ENCODE measurements at regions not wholly inside any gene's neighbourhood (a gene's known extent, or its start where the extent isn't known, plus 50 kb on each side); places are given as distances from the start of the nearest gene placed in this dataset.

GRCh38 chr12:111074965-111075364, 154.6 kb upstream of the MYL2 start:
- no peak overlapping the region for H3K4me3 ChIP-seq (ENCODE audit: low read depth, low read length)
- no peak for DNase-seq (ENCODE audit: low read depth)
- TF ChIP-seq, protein P1, sequence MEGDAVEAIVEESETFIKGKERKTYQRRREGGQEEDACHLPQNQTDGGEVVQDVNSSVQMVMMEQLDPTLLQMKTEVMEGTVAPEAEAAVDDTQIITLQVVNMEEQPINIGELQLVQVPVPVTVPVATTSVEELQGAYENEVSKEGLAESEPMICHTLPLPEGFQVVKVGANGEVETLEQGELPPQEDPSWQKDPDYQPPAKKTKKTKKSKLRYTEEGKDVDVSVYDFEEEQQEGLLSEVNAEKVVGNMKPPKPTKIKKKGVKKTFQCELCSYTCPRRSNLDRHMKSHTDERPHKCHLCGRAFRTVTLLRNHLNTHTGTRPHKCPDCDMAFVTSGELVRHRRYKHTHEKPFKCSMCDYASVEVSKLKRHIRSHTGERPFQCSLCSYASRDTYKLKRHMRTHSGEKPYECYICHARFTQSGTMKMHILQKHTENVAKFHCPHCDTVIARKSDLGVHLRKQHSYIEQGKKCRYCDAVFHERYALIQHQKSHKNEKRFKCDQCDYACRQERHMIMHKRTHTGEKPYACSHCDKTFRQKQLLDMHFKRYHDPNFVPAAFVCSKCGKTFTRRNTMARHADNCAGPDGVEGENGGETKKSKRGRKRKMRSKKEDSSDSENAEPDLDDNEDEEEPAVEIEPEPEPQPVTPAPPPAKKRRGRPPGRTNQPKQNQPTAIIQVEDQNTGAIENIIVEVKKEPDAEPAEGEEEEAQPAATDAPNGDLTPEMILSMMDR (IDR thresholded peaks at IDR 0.05; ENCODE audit: insufficient read depth, low read depth, low read length), result no peak

GRCh38 chr12:111074559-111074958, 154.2 kb upstream of the MYL2 start:
- TF ChIP-seq, protein P1 (IDR thresholded peaks at IDR 0.05; ENCODE audit: insufficient read depth, low read depth, low read length), result no peak
- no peak for DNase-seq (ENCODE audit: low read depth)
- H3K4me3 ChIP-seq (ENCODE audit: low read depth, low read length), result no peak overlapping the region

GRCh38 chr12:111073370-111073769, 153.0 kb upstream of the MYL2 start:
- TF ChIP-seq, protein P1 (IDR thresholded peaks at IDR 0.05; ENCODE audit: insufficient read depth, low read depth, low read length), result no peak
- H3K4me3 ChIP-seq (ENCODE audit: low read depth, low read length), result no peak overlapping the region
- no peak for DNase-seq (ENCODE audit: low read depth)

DNA sequence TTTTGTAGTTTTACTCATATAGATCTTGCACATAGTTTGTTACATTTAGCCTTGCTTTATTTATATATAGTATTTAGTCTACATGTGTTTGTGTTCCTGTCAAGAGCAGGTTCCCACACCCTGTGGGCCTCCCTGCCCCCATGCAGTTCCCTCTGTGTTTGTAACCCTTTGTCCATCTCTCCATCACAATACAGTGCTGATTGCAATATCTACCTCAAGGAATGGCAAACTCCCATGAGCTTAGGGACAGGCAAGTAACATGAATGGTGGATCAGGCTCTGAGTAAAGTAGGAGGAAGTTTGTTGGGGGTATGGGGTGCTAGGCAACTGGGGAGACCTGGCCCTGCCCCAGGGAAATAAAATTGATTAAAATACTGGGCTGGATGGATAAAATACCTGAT, 151.9 kb upstream of the MYL2 start:
- no peak overlapping the region for H3K4me3 ChIP-seq (ENCODE audit: low read depth, low read length)
- TF ChIP-seq, protein P1 (IDR thresholded peaks at IDR 0.05; ENCODE audit: insufficient read depth, low read depth, low read length), result no peak
- no peak for DNase-seq (ENCODE audit: low read depth)

GRCh38 chr12:111069886-111070285, 149.5 kb upstream of the MYL2 start:
- no peak overlapping the region for H3K4me3 ChIP-seq (ENCODE audit: low read depth, low read length)
- DNase-seq (ENCODE audit: low read depth), result no peak
- TF ChIP-seq, protein P1 (IDR thresholded peaks at IDR 0.05; ENCODE audit: insufficient read depth, low read depth, low read length), result no peak

DNA sequence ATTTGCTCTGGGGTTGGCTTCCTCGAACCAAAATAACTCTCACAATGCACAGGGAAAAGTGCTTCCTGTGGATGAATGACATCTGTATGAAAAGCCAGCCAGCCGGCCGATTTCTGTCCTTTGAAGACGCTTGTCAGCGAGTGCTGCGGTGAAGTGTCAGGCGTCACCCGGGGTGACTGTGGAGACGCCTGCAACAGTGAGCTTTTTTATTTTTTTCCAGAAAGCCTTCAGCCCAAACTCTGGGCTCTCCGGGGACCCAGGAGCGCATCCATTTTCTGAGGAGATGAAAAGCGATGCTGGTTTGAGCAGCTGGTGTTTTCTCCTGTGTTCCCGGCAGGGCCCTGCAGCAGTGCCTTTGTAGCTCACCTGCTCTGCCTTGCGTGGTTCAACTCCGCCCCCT, 147.9 kb upstream of the MYL2 start:
- no peak overlapping the region for H3K4me3 ChIP-seq (ENCODE audit: low read depth, low read length)
- TF ChIP-seq, protein P1 (IDR thresholded peaks at IDR 0.05; ENCODE audit: insufficient read depth, low read depth, low read length), result no peak
- no peak for DNase-seq (ENCODE audit: low read depth)

DNA sequence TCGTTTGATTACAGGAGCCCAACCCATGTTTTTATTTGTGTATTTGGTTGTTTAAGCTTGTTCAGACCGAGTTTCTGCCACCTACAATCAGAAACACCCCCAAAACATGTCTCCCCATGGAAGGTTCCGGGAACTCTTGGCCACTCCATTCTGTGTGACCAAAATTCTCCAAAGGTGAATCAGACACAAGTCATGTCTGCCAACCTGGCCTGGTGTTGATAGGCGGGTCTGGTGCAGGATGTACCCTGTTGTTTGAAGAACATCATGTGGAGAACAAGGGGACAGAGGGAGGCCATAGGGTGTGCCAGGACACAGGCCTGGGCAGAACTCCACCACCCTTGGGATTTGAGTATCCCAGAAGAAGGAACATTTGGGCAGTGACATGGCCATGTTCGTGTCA, 147.1 kb upstream of the MYL2 start:
- H3K4me3 ChIP-seq (ENCODE audit: low read depth, low read length), result no peak overlapping the region
- TF ChIP-seq, protein P1 (IDR thresholded peaks at IDR 0.05; ENCODE audit: insufficient read depth, low read depth, low read length), result no peak
- no peak for DNase-seq (ENCODE audit: low read depth)

All from fibroblast of villous mesenchyme (primary cell).